ENCODE measurements at regions not wholly inside any gene's neighbourhood (a gene's known extent, or its start where the extent isn't known, plus 50 kb on each side); places are given as distances from the start of the nearest gene placed in this dataset.

DNA sequence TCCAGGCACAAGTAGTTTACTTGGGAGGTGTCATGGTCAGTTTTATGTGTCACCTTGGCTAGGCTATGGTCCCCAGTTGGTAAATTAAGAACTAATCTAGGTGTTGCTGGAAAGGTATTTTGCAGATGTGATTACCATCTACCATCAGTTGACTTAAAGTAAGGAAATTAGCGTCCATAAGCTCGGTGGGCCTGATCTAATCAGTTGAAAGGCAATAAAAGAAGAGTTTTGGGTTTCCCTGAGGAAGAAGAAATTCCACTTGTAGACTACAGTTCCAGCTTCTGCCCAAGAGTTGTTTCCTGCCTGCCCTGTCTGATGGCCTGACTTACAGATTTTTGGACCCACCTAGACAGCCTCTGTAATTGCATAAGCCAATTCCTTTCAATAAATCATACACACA is 438.7 kb upstream of the PROK2 start:
- FAIRE-seq (no peak), DNase-seq (ENCODE audit: insufficient read length, low spot score) (no peak)
- no peak for TF ChIP-seq POLR2A (IDR thresholded peaks at IDR 0.05; ENCODE audit: low read depth, low read length)

DNA sequence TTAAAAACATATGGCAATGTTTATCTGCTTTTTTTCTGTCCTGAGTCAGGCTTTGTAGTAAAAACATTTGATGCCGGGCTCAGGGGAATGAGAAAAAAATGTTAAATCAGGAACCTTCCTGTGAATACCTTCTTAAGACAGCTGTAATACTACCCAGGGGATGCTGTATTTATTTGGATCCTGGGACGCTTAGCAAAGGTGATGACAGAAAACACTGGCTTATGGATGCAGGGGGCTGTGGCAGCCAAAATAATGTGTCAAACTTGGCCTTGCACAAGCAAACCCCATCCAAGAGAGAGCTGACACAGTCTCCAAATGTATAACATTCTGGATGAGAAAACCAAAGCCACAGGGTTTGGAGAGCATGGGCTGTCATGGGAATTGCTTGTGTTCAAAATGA is 438.2 kb upstream of the PROK2 start:
- no peak for FAIRE-seq
- DNase-seq (ENCODE audit: insufficient read length, low spot score), result no peak
- TF ChIP-seq POLR2A (IDR thresholded peaks at IDR 0.05; ENCODE audit: low read depth, low read length), result no peak

GRCh38 chr3:72222410-72222809 is 437.5 kb upstream of the PROK2 start:
- FAIRE-seq (no peak), DNase-seq (ENCODE audit: insufficient read length, low spot score) (no peak)
- no peak for TF ChIP-seq POLR2A (IDR thresholded peaks at IDR 0.05; ENCODE audit: low read depth, low read length)

DNA sequence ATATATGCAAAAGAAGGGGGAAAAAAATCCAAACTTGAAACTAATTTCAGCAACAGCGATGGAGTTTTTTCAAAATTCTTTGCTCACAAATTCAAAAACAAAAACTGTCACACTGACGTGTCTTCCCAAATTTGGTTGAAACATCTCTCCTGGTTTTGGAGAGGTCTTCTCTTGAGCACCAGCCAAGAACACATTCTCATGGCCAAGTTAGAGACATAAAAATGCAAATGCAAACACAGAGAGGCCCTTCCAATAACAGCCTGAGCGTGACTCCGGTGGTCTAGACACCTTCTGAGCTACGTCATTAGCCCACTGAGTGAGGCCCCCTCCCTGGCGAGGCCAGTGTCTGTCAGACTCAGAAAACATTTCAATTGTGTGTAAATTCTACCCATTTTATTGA is 436.0 kb upstream of the PROK2 start:
- no peak for TF ChIP-seq POLR2A (IDR thresholded peaks at IDR 0.05; ENCODE audit: low read depth, low read length)
- no peak for DNase-seq (ENCODE audit: insufficient read length, low spot score)
- no peak for FAIRE-seq

DNA sequence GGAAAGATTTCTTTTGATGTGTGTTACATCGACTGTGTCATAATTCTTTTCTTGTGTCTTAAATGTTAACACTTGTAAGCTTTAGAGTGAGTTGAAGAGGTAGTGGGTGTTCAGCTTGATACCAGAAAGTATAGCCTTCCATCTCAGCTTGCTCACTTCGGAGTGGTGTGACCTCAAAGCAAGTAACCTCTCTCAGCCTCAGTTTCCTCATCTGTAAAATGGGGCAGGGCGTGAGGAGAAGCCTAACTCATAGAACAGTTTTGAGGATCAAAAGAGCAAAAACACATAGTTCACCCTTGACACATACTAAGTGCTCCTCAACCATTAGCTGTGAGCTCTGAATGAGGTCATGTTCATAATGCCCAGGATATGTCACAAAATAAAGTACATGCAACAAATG is 434.8 kb upstream of the PROK2 start:
- DNase-seq (ENCODE audit: insufficient read length, low spot score), result no peak
- FAIRE-seq, result no peak
- no peak for TF ChIP-seq POLR2A (IDR thresholded peaks at IDR 0.05; ENCODE audit: low read depth, low read length)

DNA sequence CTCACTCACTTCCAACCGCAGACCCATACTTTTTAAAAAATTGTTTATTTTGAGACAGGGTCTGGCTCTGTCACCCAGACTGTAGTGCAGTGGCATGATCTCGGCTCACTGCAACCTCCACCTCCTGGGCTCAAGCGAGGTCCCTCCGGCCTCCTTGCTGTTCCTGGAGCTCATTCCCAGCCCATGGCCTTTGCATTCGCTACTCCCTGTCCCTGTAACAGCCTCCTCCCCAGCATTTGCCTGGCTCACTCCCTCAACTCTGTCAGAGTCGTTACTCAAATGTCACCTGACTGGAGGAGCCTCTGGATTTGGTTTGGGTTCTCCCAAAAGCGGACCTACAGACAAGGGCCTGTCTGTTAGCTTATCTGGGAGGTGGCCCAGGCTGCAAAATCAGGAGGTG is 432.6 kb upstream of the PROK2 start:
- no peak for FAIRE-seq
- no peak for DNase-seq (ENCODE audit: insufficient read length, low spot score)
- no peak for TF ChIP-seq POLR2A (IDR thresholded peaks at IDR 0.05; ENCODE audit: low read depth, low read length)

DNA sequence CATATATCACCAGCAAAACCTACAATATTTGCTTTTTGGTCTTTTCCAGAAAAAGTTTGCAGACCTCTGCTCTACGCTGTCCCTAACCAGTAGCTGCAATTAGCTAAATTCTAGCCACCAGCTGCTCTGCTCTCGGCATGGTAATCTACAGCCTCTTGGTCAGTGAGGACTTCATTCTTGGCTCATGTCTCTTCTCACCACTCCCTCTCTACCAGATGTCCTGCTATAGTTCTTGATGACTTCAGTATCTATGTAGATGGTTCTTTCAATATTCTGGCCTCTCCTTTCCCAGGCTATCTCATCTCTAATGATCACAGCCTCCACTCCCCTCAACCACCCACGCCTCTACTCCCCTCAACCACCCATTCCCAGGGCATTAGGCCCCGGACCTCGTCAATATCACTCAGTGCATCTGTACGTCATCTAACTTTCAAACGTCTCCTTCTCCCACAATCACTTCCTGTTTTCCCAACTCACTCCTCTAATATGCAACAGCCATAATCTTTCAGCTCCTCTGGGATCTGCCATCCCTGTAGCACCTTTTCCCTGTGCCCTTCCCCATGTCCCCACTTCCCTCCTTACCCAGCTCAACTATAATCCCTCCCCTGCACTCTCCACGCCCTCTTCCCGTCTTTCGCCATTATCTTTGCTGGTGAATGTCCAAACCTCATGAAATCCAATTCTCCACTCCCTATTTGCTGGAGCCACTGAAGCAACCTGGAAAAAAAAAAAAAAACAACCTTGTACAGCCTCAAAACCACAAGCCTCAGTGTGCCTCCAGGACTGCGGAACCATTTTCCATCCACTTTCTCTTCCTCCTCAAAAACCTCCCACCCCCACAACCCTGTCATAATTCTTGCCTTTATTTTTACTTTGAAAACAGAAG is 429.4 kb upstream of the PROK2 start:
- DNase-seq (ENCODE audit: insufficient read length, low spot score), result no peak
- no peak for TF ChIP-seq POLR2A (IDR thresholded peaks at IDR 0.05; ENCODE audit: low read depth, low read length)
- FAIRE-seq, result no peak

DNA sequence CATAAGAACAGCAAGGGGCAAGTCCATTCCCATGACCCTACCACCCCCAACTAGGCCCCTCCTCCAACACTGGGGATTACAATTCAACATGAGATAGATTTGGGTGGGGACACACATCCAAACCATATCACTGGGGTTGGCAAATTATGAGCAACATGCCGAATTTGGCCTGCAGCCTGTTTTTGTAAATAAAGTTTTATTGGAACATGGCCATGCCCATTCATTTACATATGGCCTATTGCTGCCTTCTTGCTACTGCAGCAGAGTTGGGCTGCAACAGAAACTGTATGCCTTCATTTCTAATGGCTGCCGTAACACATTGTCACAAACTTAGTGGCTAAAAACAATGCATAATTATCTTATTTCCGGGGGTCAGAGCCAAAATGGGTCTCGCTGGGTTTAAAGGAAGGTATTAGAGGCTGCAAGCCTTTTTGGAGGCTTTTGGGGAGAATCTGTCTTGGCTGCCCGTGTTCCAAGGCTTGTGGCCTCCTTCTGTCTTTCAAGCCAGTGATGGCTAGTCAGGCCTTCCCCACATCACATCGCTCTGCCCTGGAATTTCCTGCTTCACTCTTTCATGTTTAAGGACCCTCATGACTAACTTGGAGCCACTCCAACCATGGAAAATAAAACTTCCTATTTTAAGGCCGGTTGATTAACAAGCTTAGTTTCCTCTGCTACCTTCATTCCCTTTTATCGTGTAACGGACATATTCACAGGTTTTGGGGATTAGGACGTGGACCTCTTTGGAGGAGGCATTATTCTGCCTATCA is 428.5 kb upstream of the PROK2 start:
- DNase-seq (ENCODE audit: insufficient read length, low spot score), result no peak
- FAIRE-seq, result no peak

GRCh38 chr3:72212396-72212795 is 427.4 kb upstream of the PROK2 start:
- DNase-seq (ENCODE audit: insufficient read length, low spot score) (no peak), FAIRE-seq (no peak)
- no peak for TF ChIP-seq POLR2A (IDR thresholded peaks at IDR 0.05; ENCODE audit: low read depth, low read length)

More for the DNA sequence above, 428.5 kb upstream of the PROK2 start:
- no peak for TF ChIP-seq POLR2A (IDR thresholded peaks at IDR 0.05; ENCODE audit: low read depth, low read length)

DNA sequence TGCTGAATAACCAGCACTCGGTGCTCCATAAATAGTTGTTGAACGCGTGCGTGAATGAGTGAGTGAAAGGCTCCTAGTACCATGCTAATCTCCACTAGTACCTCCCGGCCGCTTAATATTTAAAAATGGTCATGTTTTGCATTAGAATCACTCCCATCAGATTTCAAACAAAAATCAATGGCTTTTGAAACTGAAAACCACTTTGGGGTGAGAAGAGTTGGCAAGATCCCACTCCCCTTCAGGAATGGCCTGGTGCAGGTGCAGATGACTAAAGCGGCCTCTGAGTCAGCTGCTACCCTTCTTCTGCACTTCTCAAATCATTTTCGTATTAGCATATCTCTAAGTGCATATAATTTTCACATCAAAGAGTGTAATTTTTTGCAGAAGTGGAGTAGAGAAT is 425.3 kb upstream of the PROK2 start:
- FAIRE-seq, result no peak
- TF ChIP-seq POLR2A (IDR thresholded peaks at IDR 0.05; ENCODE audit: low read depth, low read length), result no peak

GRCh38 chr3:72205297-72205826 is 420.4 kb upstream of the PROK2 start:
- FAIRE-seq (no peak), DNase-seq (ENCODE audit: insufficient read length, low spot score) (no peak)
- no peak for TF ChIP-seq POLR2A (IDR thresholded peaks at IDR 0.05; ENCODE audit: low read depth, low read length)

More for the DNA sequence above, 425.3 kb upstream of the PROK2 start:
- DNase-seq (ENCODE audit: insufficient read length, low spot score), result no peak

- FAIRE-seq (no peak), DNase-seq (ENCODE audit: insufficient read length, low spot score) (no peak)
- no peak for TF ChIP-seq POLR2A (IDR thresholded peaks at IDR 0.05; ENCODE audit: low read depth, low read length)
Observed at GRCh38 chr3:72204452-72204851, 419.5 kb upstream of the PROK2 start.

- TF ChIP-seq POLR2A (IDR thresholded peaks at IDR 0.05; ENCODE audit: low read depth, low read length), result no peak
- no peak for FAIRE-seq
Observed at GRCh38 chr3:72203613-72204349, 418.8 kb upstream of the PROK2 start.

DNA sequence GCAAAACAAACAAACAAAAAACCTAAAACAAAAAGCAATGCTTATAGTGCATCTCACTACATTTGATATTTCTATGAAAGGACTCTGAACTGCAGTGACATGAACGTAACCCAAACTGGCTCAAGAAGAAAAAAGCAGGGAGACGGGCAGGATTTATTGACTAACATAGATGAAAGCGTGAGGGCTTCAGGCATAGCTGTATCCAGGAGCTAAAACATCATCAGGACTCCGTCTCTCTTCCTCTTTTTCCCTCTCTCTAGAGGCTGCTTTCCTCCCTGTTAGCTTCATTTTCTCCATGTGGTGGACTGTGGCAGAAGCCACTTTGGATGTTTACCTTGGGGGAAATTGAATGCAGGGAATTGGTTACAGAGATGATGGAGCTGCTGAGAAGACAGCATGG is 418.2 kb upstream of the PROK2 start:
- no peak for DNase-seq (ENCODE audit: insufficient read length, low spot score)
- no peak for FAIRE-seq

More at GRCh38 chr3:72203613-72204349, 418.8 kb upstream of the PROK2 start:
- DNase-seq (ENCODE audit: insufficient read length, low spot score), result no peak

More for the DNA sequence above, 418.2 kb upstream of the PROK2 start:
- no peak for TF ChIP-seq POLR2A (IDR thresholded peaks at IDR 0.05; ENCODE audit: low read depth, low read length)

Measured in H54 (cell line).